ENCODE measurements at regions not wholly inside any gene's neighbourhood (a gene's known extent, or its start where the extent isn't known, plus 50 kb on each side); places are given as distances from the start of the nearest gene placed in this dataset.

- DNase-seq, result no peak
Observed at GRCh38 chr5:174664180-174664850, 60.1 kb upstream of the MSX2 start.

- no peak for DNase-seq
Observed at GRCh38 chr5:174665347-174665746, 59.0 kb upstream of the MSX2 start.

GRCh38 chr5:174667526-174667925 lies 56.9 kb upstream of the MSX2 start:
- no peak for DNase-seq

GRCh38 chr5:174668349-174668748 lies 56.0 kb upstream of the MSX2 start:
- no peak for DNase-seq
